ENCODE measurements at regions not wholly inside any gene's neighbourhood (a gene's known extent, or its start where the extent isn't known, plus 50 kb on each side); places are given as distances from the start of the nearest gene placed in this dataset.

DNA sequence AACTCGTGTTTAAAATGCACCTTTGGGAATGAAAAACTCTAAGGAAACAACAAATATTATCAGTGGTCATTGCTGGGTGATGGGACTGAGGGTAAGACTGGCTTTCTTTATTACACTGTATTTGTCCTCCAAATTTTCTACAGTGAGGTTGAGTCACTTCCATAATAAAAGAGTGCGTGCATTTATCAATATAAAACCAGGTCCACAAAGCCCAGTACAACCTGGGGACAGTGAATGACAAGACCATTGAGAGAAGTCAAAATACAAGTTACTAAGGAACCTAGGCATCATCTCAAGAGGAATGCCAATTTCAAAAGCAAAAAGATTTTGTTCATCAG lies 76.4 kb downstream of the MAGED4 start:
- no peak overlapping the region; the same call in 1 of the 2 replicates for H3K27ac ChIP-seq (ENCODE audit: low read depth, low read length)
- no peaks in the 10 kb centered on the region for H3K36me3 ChIP-seq (ENCODE audit: control insufficient read depth, low read length)
- peak overlapping the region; percentile 70 for H3K4me2 ChIP-seq (ENCODE audit: low read length)
- H3F3A ChIP-seq (ENCODE audit: control insufficient read depth, insufficient read depth) = no peaks in the 10 kb centered on the region
- no peaks in the 10 kb centered on the region for H4K20me1 ChIP-seq (ENCODE audit: control insufficient read depth, insufficient read depth, low read depth, low read length)
- H3K4me1 ChIP-seq (ENCODE audit: control insufficient read depth, low read length) = peaks cover 16% of the 10 kb centered on the region
- no peak for TF ChIP-seq EZH2phosphoT487 (IDR thresholded peaks at IDR 0.05; ENCODE audit: borderline replicate concordance, low read length)
- TF ChIP-seq, protein P1, sequence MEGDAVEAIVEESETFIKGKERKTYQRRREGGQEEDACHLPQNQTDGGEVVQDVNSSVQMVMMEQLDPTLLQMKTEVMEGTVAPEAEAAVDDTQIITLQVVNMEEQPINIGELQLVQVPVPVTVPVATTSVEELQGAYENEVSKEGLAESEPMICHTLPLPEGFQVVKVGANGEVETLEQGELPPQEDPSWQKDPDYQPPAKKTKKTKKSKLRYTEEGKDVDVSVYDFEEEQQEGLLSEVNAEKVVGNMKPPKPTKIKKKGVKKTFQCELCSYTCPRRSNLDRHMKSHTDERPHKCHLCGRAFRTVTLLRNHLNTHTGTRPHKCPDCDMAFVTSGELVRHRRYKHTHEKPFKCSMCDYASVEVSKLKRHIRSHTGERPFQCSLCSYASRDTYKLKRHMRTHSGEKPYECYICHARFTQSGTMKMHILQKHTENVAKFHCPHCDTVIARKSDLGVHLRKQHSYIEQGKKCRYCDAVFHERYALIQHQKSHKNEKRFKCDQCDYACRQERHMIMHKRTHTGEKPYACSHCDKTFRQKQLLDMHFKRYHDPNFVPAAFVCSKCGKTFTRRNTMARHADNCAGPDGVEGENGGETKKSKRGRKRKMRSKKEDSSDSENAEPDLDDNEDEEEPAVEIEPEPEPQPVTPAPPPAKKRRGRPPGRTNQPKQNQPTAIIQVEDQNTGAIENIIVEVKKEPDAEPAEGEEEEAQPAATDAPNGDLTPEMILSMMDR (IDR thresholded peaks at IDR 0.05; ENCODE audit: low read depth, low read length, poor library complexity, severe bottlenecking) = no peak
- no peaks in the 10 kb centered on the region for H3K9me3 ChIP-seq (ENCODE audit: control insufficient read depth, insufficient read depth, low read length)
- peak overlapping the region; percentile 77 for H3K4me3 ChIP-seq (ENCODE audit: low read length)
- no peaks in the 10 kb centered on the region for H3K27me3 ChIP-seq (ENCODE audit: control insufficient read depth, low read length)
- H3K79me2 ChIP-seq (ENCODE audit: control insufficient read depth, low read length) = no peaks in the 10 kb centered on the region
- H3K9me2 ChIP-seq (replicated peaks; ENCODE audit: control insufficient read depth, low read length) = no peaks in the 10 kb centered on the region

- Histone ChIP-seq H3K4me1 (ENCODE audit: control insufficient read depth, low read length) (peaks cover 16% of the 10 kb centered on the region), H3K4me2 (ENCODE audit: low read length) (peak overlapping the region; percentile 70), H3K9me3 (ENCODE audit: control insufficient read depth, insufficient read depth, low read length) (no peaks in the 10 kb centered on the region), H3K9me2 (replicated peaks; ENCODE audit: control insufficient read depth, low read length) (no peaks in the 10 kb centered on the region), H3K4me3 (ENCODE audit: low read length) (peak overlapping the region; percentile 77), H3K79me2 (ENCODE audit: control insufficient read depth, low read length) (no peaks in the 10 kb centered on the region), H3K27me3 (ENCODE audit: control insufficient read depth, low read length) (no peaks in the 10 kb centered on the region), H4K20me1 (ENCODE audit: control insufficient read depth, insufficient read depth, low read depth, low read length) (no peaks in the 10 kb centered on the region), H3K27ac (ENCODE audit: low read depth, low read length) (peak overlapping the region; percentile 68), H3F3A (ENCODE audit: control insufficient read depth, insufficient read depth) (no peaks in the 10 kb centered on the region), H3K36me3 (ENCODE audit: control insufficient read depth, low read length) (no peaks in the 10 kb centered on the region)
- TF ChIP-seq EZH2phosphoT487 (IDR thresholded peaks at IDR 0.05; ENCODE audit: borderline replicate concordance, low read length) = no peak
- TF ChIP-seq, protein P1 (IDR thresholded peaks at IDR 0.05; ENCODE audit: low read depth, low read length, poor library complexity, severe bottlenecking) = peak; percentile 80
Observed at GRCh38 chrX:52261463-52262194, 76.9 kb downstream of the MAGED4 start.

DNA sequence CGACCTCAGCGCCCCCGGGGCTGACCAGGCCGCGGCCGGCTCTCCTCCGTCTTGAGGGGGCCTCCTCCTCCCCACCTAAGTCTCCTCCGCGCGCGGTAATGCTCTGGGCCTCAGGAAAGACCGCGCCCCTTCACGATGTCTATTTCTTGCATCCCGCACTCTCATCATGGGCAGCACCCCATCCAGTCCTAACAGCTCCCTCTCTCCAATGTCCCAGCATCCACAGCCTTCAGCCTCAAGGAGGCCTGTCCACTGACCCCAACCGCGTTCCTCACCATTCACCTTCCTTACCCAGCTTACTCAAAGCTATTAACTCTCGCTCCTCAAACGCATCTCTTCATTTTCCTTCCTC lies 77.5 kb downstream of the MAGED4 start:
- Histone ChIP-seq H3K27ac (ENCODE audit: low read depth, low read length) (peak overlapping the region; percentile 68; the same call in 1 of the 2 replicates), H3K27me3 (ENCODE audit: control insufficient read depth, low read length) (no peaks in the 10 kb centered on the region), H4K20me1 (ENCODE audit: control insufficient read depth, insufficient read depth, low read depth, low read length) (no peaks in the 10 kb centered on the region), H3K36me3 (ENCODE audit: control insufficient read depth, low read length) (no peaks in the 10 kb centered on the region), H3F3A (ENCODE audit: control insufficient read depth, insufficient read depth) (no peaks in the 10 kb centered on the region), H3K9me2 (replicated peaks; ENCODE audit: control insufficient read depth, low read length) (no peaks in the 10 kb centered on the region), H3K79me2 (ENCODE audit: control insufficient read depth, low read length) (no peaks in the 10 kb centered on the region), H3K4me2 (ENCODE audit: low read length) (peak overlapping the region; percentile 70), H3K9me3 (ENCODE audit: control insufficient read depth, insufficient read depth, low read length) (no peaks in the 10 kb centered on the region), H3K4me1 (ENCODE audit: control insufficient read depth, low read length) (peaks cover 16% of the 10 kb centered on the region), H3K4me3 (ENCODE audit: low read length) (peak overlapping the region; percentile 77)
- TF ChIP-seq, protein P1 (IDR thresholded peaks at IDR 0.05; ENCODE audit: low read depth, low read length, poor library complexity, severe bottlenecking) = no peak
- no peak for TF ChIP-seq EZH2phosphoT487 (IDR thresholded peaks at IDR 0.05; ENCODE audit: borderline replicate concordance, low read length)

Data from DOHH2 (cell line).